Peyer's patch (tissue), 4 donors: ENCODE measurements at regions not wholly inside any gene's neighbourhood (a gene's known extent, or its start where the extent isn't known, plus 50 kb on each side); places are given as distances from the start of the nearest gene placed in this dataset.

Source experiments
- DNase-seq, 3 donors: peaks; one replicate each; pipeline ENCODE4 v3.0.0-alpha.2; 2017 to 2019
- H3K27ac ChIP-seq, 4 donors: fragments of 200-600 bp; sonication (generic); one replicate each; pipeline ENCODE4 v1.5.1; 2016 to 2019
- H3K27me3 ChIP-seq, 2 donors: fragments of 200-600 bp; sonication (generic); one replicate each; pipeline ENCODE4 v1.5.1; 2019
- H3K36me3 ChIP-seq, 3 donors: fragments of 200-600 bp; sonication (generic); one replicate each; pipeline ENCODE4 v1.5.1; 2016 to 2019
- H3K4me1 ChIP-seq, 4 donors: fragments of 200-600 bp; sonication (generic); one replicate each; pipeline ENCODE4 v1.5.1; 2016 to 2019
- H3K4me3 ChIP-seq, 4 donors: fragments of 200-600 bp; sonication (generic); 1 replicate in 3 of 4; 2 replicates in 1 of 4; pipeline ENCODE4 v1.5.1; 2016 to 2019; ENCODE audit warnings: mild to moderate bottlenecking in 1 of 4
- H3K9me3 ChIP-seq, 4 donors: fragments of 200-600 bp; sonication (generic); one replicate each; pipeline ENCODE4 v1.5.1; 2016 to 2019; ENCODE audit warnings: mild to moderate bottlenecking in 1 of 4
- POLR2A ChIP-seq, 2 donors: fragments of 450-650 bp; IDR thresholded peaks; one replicate each; pipeline ENCODE4 v1.5.1; 2017; ENCODE audit warnings: antibody characterized with exemption in 2 of 2, mild to moderate bottlenecking in 2 of 2, moderate library complexity in 2 of 2
- TF ChIP-seq, protein P1 (sequence below), 6 experiments: fragments of 450-650 bp in 4 of 6; fragments of 200-600 bp in 2 of 6; sonication (generic) in 1 of 6; IDR thresholded peaks; one replicate each; pipeline ENCODE4 v1.5.1; 2017 to 2019; ENCODE audit warnings: antibody characterized with exemption in 6 of 6, mild to moderate bottlenecking in 3 of 6, moderate library complexity in 1 of 6

DNA sequence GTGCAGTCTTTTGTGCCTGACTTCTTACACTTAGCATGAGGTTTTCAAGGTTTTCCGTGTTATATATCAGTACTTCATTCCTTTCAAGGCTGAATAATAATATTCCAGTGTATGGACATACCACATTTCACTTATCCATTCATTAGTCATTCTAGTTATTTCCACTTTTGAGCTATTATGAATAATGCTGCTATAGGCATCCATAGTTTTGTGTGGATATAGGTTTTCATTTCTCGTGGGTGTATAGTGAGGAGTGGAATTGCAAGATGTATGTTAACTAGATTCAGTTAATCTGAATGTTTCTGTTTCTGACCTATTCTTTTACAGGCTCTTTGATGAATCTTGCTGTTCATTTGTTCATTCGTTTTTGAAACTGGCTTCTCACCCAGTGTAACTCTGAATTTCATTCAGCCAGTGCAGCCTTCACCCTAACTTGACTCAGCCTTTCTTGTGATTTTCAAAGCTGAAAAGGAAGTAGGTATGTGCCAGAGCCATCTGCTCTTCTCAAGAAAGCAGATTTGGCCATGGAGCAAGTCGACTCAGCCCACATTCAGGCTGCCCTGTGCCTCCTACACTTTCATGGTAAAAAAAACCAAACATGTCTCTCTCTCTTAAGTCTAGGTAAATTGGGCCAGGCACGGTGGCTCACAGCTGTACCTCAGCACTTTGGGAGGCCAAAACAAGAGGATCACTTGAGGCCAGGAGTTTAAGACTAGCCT, 56.3 kb upstream of the NOCT start:
- DNase-seq: no peak
- peaks cover 0 to 2% (median 0%) of the 10 kb centered on the region in 4 donors for H3K4me1 ChIP-seq
- no peaks in the 10 kb centered on the region for H3K27me3 ChIP-seq
- no peak overlapping the region for H3K27ac ChIP-seq
- H3K4me3 ChIP-seq: no peak overlapping the region
- no peaks in the 10 kb centered on the region for H3K36me3 ChIP-seq
- no peaks in the 10 kb centered on the region for H3K9me3 ChIP-seq
- TF ChIP-seq POLR2A (IDR thresholded peaks at IDR 0.05): no peak
- TF ChIP-seq, protein P1, sequence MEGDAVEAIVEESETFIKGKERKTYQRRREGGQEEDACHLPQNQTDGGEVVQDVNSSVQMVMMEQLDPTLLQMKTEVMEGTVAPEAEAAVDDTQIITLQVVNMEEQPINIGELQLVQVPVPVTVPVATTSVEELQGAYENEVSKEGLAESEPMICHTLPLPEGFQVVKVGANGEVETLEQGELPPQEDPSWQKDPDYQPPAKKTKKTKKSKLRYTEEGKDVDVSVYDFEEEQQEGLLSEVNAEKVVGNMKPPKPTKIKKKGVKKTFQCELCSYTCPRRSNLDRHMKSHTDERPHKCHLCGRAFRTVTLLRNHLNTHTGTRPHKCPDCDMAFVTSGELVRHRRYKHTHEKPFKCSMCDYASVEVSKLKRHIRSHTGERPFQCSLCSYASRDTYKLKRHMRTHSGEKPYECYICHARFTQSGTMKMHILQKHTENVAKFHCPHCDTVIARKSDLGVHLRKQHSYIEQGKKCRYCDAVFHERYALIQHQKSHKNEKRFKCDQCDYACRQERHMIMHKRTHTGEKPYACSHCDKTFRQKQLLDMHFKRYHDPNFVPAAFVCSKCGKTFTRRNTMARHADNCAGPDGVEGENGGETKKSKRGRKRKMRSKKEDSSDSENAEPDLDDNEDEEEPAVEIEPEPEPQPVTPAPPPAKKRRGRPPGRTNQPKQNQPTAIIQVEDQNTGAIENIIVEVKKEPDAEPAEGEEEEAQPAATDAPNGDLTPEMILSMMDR (IDR thresholded peaks at IDR 0.05): no peak

DNA sequence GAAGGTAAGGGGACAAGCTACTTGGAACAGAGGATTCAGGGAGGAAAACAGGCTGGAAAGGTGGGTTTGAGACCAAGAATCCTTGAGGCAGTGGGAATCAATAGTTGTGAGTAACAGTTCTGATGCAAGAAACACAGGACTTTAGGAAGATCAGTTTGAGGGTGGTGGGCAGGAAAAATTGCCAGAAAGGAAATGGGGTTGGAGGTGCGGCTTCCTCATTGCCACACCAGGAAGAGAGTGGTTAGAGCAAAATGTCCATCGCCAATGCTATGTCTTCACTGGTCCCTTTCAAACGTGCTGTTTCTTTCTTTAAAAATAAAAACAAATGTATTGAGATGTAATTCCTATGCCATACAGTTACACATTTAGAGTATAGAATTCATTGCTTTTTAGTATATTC, 57.1 kb upstream of the NOCT start:
- no peak for DNase-seq
- H3K36me3 ChIP-seq: no peaks in the 10 kb centered on the region
- no peaks in the 10 kb centered on the region for H3K9me3 ChIP-seq
- no peak overlapping the region for H3K4me3 ChIP-seq
- H3K27me3 ChIP-seq: no peaks in the 10 kb centered on the region
- peaks cover 0 to 3% (median 0%) of the 10 kb centered on the region in 4 donors for H3K4me1 ChIP-seq
- TF ChIP-seq, protein P1 (IDR thresholded peaks at IDR 0.05): no peak
- no peak for TF ChIP-seq POLR2A (IDR thresholded peaks at IDR 0.05)
- no peak overlapping the region for H3K27ac ChIP-seq

DNA sequence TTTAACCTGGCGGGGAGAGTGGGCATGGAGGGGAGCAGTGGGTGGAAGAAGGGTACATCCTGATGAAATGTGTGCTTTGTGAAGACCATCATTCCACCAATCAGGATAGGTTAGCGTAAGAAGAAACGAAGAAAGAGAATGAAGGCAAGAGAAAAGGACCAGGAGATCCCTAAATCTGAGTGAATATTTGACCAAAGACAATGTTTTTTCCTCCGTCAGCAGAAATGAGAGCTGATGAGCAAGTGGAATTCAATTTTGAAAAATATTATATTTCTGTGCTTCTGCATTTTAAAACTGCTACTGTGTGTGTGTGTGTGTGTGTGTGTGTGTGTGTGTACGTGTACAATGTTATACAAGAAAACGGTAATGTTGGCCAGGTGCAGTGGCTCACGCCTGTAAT, 58.3 kb upstream of the NOCT start:
- Histone ChIP-seq H3K27ac (no peak overlapping the region), H3K9me3 (no peaks in the 10 kb centered on the region), H3K36me3 (no peaks in the 10 kb centered on the region), H3K4me3 (no peak overlapping the region), H3K27me3 (no peaks in the 10 kb centered on the region), H3K4me1 (peaks cover 0 to 3% (median 0%) of the 10 kb centered on the region in 4 donors)
- DNase-seq: no peak
- TF ChIP-seq, protein P1 (IDR thresholded peaks at IDR 0.05): no peak
- no peak for TF ChIP-seq POLR2A (IDR thresholded peaks at IDR 0.05)

DNA sequence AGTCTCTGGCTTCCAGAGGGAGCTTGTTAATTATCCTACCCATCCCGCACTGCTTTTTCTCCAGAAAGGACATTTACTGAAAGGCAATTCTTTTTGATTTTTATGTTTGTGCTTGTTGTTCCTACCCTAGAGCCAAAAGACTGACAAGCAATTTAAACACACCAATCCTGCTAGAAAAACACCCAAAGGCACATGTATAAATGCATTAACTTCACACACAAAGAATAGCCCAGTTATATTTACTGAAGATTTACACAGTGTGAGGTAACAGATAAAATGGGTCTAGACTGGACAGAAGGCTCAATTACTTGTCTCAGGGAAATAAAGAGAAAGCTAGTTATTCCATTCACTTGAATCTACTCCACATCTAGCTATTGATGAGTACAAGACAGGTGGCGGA, 61.2 kb upstream of the NOCT start:
- DNase-seq: no peak
- no peak overlapping the region for H3K27ac ChIP-seq
- no peaks in the 10 kb centered on the region for H3K9me3 ChIP-seq
- H3K4me1 ChIP-seq: peaks cover 0 to 3% (median 0%) of the 10 kb centered on the region in 4 donors
- H3K36me3 ChIP-seq: no peaks in the 10 kb centered on the region
- TF ChIP-seq, protein P1 (IDR thresholded peaks at IDR 0.05): no peak
- no peak for TF ChIP-seq POLR2A (IDR thresholded peaks at IDR 0.05)
- H3K4me3 ChIP-seq: no peak overlapping the region
- H3K27me3 ChIP-seq: no peaks in the 10 kb centered on the region

DNA sequence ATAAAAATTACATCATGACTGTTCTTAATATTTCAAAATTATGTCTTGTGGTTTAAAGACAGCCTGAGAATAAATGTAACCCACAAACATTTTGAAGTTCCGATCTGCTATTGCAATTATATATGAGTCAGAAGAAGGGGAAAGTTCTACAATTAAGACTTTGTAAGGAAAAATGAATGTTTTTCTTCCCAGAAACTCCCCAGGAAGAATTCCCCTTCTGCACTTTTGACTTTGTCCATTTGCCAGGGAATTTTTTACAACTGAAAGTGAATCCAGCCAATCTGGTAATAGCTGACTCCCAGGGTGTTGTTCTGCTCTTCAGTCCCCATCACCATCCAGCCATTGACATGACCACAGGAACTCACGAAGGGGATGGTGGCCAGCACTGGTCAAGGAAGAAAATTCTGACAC, 61.6 kb upstream of the NOCT start:
- no peak overlapping the region for H3K27ac ChIP-seq
- DNase-seq: no peak
- TF ChIP-seq POLR2A (IDR thresholded peaks at IDR 0.05): no peak
- TF ChIP-seq, protein P1 (IDR thresholded peaks at IDR 0.05): no peak
- H3K36me3 ChIP-seq: no peaks in the 10 kb centered on the region
- H3K9me3 ChIP-seq: no peaks in the 10 kb centered on the region
- no peaks in the 10 kb centered on the region for H3K27me3 ChIP-seq
- H3K4me3 ChIP-seq: no peak overlapping the region
- H3K4me1 ChIP-seq: peaks cover 0 to 3% (median 0%) of the 10 kb centered on the region in 4 donors
